ENCODE measurements at regions not wholly inside any gene's neighbourhood (a gene's known extent, or its start where the extent isn't known, plus 50 kb on each side); places are given as distances from the start of the nearest gene placed in this dataset.

DNA sequence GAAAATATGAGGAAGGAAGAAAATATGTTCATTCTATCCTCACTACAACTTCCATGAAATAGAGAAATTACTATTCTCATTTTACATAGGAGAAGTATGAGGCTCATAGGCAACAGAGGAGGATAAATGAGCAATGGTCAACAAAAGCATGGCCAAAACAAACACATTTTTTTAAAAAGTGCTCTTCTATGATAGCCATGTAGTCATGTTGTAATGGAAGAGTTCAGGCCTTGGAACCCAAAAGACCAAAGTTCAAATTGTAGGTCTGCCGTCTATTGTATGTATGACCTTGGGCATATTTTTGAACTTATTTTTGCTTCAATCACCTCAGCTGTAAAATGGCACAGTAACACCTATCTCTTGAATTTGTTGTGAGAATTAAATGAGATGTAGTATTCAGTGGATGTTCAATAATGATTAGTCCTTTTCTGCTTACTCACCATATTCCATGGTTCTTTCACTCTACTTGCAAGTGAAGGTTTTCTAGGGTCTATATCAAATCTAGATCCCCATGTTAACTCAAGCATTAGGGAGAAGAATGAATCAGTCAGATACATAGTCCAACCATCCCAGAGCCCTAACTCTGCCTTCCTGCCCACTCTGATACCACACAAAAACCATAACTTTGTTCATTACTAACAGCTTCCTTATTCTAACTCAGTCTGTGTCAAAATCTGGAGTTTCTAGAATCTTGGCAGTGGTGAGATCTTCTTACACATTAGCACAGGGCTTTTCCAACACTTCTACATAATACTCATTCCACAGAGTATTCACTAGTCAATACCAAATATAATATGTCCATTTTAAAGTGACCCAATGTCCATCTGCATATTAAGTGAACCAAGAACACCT, 353.2 kb downstream of the PLPP3 start:
- TF ChIP-seq, protein P1, sequence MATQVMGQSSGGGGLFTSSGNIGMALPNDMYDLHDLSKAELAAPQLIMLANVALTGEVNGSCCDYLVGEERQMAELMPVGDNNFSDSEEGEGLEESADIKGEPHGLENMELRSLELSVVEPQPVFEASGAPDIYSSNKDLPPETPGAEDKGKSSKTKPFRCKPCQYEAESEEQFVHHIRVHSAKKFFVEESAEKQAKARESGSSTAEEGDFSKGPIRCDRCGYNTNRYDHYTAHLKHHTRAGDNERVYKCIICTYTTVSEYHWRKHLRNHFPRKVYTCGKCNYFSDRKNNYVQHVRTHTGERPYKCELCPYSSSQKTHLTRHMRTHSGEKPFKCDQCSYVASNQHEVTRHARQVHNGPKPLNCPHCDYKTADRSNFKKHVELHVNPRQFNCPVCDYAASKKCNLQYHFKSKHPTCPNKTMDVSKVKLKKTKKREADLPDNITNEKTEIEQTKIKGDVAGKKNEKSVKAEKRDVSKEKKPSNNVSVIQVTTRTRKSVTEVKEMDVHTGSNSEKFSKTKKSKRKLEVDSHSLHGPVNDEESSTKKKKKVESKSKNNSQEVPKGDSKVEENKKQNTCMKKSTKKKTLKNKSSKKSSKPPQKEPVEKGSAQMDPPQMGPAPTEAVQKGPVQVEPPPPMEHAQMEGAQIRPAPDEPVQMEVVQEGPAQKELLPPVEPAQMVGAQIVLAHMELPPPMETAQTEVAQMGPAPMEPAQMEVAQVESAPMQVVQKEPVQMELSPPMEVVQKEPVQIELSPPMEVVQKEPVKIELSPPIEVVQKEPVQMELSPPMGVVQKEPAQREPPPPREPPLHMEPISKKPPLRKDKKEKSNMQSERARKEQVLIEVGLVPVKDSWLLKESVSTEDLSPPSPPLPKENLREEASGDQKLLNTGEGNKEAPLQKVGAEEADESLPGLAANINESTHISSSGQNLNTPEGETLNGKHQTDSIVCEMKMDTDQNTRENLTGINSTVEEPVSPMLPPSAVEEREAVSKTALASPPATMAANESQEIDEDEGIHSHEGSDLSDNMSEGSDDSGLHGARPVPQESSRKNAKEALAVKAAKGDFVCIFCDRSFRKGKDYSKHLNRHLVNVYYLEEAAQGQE (IDR thresholded peaks at IDR 0.05; ENCODE audit: low read depth), result no peak
- no peak for TF ChIP-seq TAF1 (IDR thresholded peaks at IDR 0.05; ENCODE audit: low read depth)
- no peak for TF ChIP-seq EGR1 (IDR thresholded peaks at IDR 0.05)
- TF ChIP-seq NFIC (IDR thresholded peaks at IDR 0.05), result no peak
- TF ChIP-seq RAD21 (IDR thresholded peaks at IDR 0.05; ENCODE audit: low read depth), result no peak
- TF ChIP-seq CREB1 (IDR thresholded peaks at IDR 0.05; ENCODE audit: low read depth), result no peak
